ENCODE measurements at regions not wholly inside any gene's neighbourhood (a gene's known extent, or its start where the extent isn't known, plus 50 kb on each side); places are given as distances from the start of the nearest gene placed in this dataset.
"Not testable (repeated sequence)": the region's sequence is repeated elsewhere in the genome, so short reads cannot be mapped to it uniquely, and the experiment has no call there.

- peaks cover 13% of the 10 kb centered on the region for H3K4me1 Mint-ChIP-seq (ENCODE audit: low read depth)
- not testable (repeated sequence) for DNase-seq (ENCODE audit: low spot score)
Measured at GRCh38 chr2:16748511-16749266, 83.1 kb upstream of the CYRIA start.

DNA sequence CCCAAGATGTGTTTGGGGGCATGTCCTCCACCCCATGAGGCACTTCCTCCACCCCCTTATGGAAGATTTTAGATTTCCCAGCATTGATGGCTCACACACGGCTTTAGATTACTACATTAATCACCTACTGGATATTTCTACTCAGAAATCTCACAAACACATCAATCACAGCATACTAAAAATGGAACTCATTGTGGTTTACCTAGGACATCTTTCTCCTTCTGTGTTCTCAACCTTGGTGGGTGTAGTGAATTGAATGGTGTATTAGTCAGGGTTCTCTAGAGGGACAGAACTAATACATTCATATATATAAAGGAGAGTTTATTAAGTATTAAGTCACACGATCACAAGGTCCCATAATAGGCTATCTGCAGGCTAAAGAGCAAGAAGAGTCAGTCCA, 82.1 kb upstream of the CYRIA start:
- H3K9me3 Mint-ChIP-seq = no peaks in the 10 kb centered on the region
- no peak for DNase-seq (ENCODE audit: low spot score)
- no peaks in the 10 kb centered on the region for H3K36me3 Mint-ChIP-seq (ENCODE audit: low read depth)
- no peaks in the 10 kb centered on the region for H3K27me3 Mint-ChIP-seq (ENCODE audit: low read depth)
- H3K4me1 Mint-ChIP-seq (ENCODE audit: low read depth) = peaks cover 13% of the 10 kb centered on the region
- H3K27ac Mint-ChIP-seq = no peak overlapping the region
- no peak overlapping the region for H3K4me3 Mint-ChIP-seq

More at GRCh38 chr2:16748511-16749266, 83.1 kb upstream of the CYRIA start:
- not testable (repeated sequence) for H3K9me3 Mint-ChIP-seq; H3K36me3 Mint-ChIP-seq (ENCODE audit: low read depth); H3K27me3 Mint-ChIP-seq (ENCODE audit: low read depth); H3K27ac Mint-ChIP-seq; H3K4me3 Mint-ChIP-seq

- no peaks in the 10 kb centered on the region for H3K36me3 Mint-ChIP-seq (ENCODE audit: low read depth)
- no peaks in the 10 kb centered on the region for H3K27me3 Mint-ChIP-seq (ENCODE audit: low read depth)
- H3K4me3 Mint-ChIP-seq = no peak overlapping the region
- no peaks in the 10 kb centered on the region for H3K9me3 Mint-ChIP-seq
- H3K27ac Mint-ChIP-seq = no peak overlapping the region
- no peak for DNase-seq (ENCODE audit: low spot score)
- H3K4me1 Mint-ChIP-seq (ENCODE audit: low read depth) = peaks cover 13% of the 10 kb centered on the region
Measured at GRCh38 chr2:16747257-16747656, 81.6 kb upstream of the CYRIA start.

DNA sequence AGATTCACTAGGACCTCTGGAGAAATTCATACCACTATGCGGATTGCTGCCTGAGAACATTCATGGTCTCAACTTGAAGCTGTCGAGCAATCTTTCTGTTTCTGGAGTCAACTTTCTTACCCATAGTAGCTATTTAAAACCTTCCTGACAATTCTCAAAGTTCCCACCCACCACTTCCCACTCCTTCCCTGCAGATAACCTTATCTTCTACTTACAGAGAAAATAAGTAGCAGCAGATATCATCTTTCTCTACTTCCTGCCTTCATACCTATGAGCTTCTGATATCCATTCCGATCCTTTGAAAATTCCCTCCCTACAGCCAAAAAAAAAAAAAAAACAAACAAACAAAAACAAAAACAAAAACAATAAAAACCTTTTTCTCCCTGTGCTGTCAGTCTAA, 81.2 kb upstream of the CYRIA start:
- Mint-ChIP-seq H3K4me3 (no peak overlapping the region), H3K27me3 (ENCODE audit: low read depth) (no peaks in the 10 kb centered on the region), H3K36me3 (ENCODE audit: low read depth) (no peaks in the 10 kb centered on the region), H3K4me1 (ENCODE audit: low read depth) (peaks cover 13% of the 10 kb centered on the region), H3K27ac (no peak overlapping the region), H3K9me3 (no peaks in the 10 kb centered on the region)
- no peak for DNase-seq (ENCODE audit: low spot score)

- DNase-seq (ENCODE audit: low spot score) = no peak
- Mint-ChIP-seq H3K4me1 (ENCODE audit: low read depth) (peaks cover 13% of the 10 kb centered on the region), H3K27ac (no peak overlapping the region), H3K9me3 (no peaks in the 10 kb centered on the region), H3K4me3 (no peak overlapping the region), H3K36me3 (ENCODE audit: low read depth) (no peaks in the 10 kb centered on the region), H3K27me3 (ENCODE audit: low read depth) (no peaks in the 10 kb centered on the region)
Measured at GRCh38 chr2:16746329-16746728, 80.7 kb upstream of the CYRIA start.

DNA sequence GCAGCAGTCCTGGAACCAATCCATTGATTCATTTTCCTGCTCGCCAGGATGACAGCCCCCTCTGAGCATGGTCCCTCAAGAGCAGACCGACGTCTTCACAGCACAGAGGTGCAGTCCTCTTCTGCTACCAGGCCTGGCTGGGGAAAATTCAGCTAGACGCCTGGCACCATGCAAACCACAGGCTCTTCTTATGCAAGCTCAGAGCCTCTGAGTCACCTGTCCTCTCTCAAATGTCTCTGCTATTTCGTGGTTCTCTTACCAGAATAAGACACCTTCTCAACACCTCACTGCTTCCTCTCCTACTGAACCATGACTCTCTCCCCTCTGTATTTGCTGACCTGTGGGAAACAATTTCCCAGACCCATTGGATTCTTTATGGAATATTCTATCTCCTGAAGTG, 79.8 kb upstream of the CYRIA start:
- H3K4me3 Mint-ChIP-seq = no peak overlapping the region
- H3K36me3 Mint-ChIP-seq (ENCODE audit: low read depth) = no peaks in the 10 kb centered on the region
- H3K27me3 Mint-ChIP-seq (ENCODE audit: low read depth) = no peaks in the 10 kb centered on the region
- no peak overlapping the region for H3K27ac Mint-ChIP-seq
- no peaks in the 10 kb centered on the region for H3K9me3 Mint-ChIP-seq
- H3K4me1 Mint-ChIP-seq (ENCODE audit: low read depth) = peaks cover 13% of the 10 kb centered on the region
- DNase-seq (ENCODE audit: low spot score) = no peak

DNA sequence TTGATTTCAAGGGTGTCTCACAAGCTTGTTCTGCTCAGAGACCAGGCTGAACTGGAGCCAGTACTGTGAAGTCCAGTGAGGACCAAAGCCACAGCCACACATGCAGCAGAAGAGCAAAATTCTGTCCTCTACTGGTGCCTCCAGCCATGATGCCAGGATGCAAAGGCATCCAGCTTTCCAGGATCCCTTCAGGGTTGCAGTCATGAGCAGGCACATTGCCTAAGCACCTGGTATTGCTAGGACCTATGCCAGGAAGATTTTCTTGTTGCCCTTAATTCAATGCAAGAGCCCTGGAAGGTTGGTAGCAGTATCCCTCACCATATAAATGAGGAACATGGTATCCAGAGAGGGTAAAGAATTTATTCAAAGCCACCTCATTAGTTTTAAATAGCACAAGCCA, 78.9 kb upstream of the CYRIA start:
- no peak overlapping the region for H3K27ac Mint-ChIP-seq
- no peaks in the 10 kb centered on the region for H3K36me3 Mint-ChIP-seq (ENCODE audit: low read depth)
- no peak for DNase-seq (ENCODE audit: low spot score)
- H3K4me1 Mint-ChIP-seq (ENCODE audit: low read depth) = peaks cover 13% of the 10 kb centered on the region
- H3K9me3 Mint-ChIP-seq = no peaks in the 10 kb centered on the region
- H3K27me3 Mint-ChIP-seq (ENCODE audit: low read depth) = no peaks in the 10 kb centered on the region
- no peak overlapping the region for H3K4me3 Mint-ChIP-seq

- no peaks in the 10 kb centered on the region for H3K27me3 Mint-ChIP-seq (ENCODE audit: low read depth)
- DNase-seq (ENCODE audit: low spot score) = no peak
- no peaks in the 10 kb centered on the region for H3K9me3 Mint-ChIP-seq
- no peak overlapping the region for H3K4me3 Mint-ChIP-seq
- no peak overlapping the region for H3K27ac Mint-ChIP-seq
- H3K36me3 Mint-ChIP-seq (ENCODE audit: low read depth) = no peaks in the 10 kb centered on the region
- H3K4me1 Mint-ChIP-seq (ENCODE audit: low read depth) = peaks cover 7% of the 10 kb centered on the region
Measured at GRCh38 chr2:16742026-16742425, 76.4 kb upstream of the CYRIA start.

- H3K27ac Mint-ChIP-seq = no peak overlapping the region
- DNase-seq (ENCODE audit: low spot score) = no peak
- H3K4me3 Mint-ChIP-seq = no peak overlapping the region
- H3K36me3 Mint-ChIP-seq (ENCODE audit: low read depth) = no peaks in the 10 kb centered on the region
- H3K27me3 Mint-ChIP-seq (ENCODE audit: low read depth) = no peaks in the 10 kb centered on the region
- no peaks in the 10 kb centered on the region for H3K9me3 Mint-ChIP-seq
- peaks cover 2% of the 10 kb centered on the region for H3K4me1 Mint-ChIP-seq (ENCODE audit: low read depth)
Measured at GRCh38 chr2:16741498-16741897, 75.9 kb upstream of the CYRIA start.

DNA sequence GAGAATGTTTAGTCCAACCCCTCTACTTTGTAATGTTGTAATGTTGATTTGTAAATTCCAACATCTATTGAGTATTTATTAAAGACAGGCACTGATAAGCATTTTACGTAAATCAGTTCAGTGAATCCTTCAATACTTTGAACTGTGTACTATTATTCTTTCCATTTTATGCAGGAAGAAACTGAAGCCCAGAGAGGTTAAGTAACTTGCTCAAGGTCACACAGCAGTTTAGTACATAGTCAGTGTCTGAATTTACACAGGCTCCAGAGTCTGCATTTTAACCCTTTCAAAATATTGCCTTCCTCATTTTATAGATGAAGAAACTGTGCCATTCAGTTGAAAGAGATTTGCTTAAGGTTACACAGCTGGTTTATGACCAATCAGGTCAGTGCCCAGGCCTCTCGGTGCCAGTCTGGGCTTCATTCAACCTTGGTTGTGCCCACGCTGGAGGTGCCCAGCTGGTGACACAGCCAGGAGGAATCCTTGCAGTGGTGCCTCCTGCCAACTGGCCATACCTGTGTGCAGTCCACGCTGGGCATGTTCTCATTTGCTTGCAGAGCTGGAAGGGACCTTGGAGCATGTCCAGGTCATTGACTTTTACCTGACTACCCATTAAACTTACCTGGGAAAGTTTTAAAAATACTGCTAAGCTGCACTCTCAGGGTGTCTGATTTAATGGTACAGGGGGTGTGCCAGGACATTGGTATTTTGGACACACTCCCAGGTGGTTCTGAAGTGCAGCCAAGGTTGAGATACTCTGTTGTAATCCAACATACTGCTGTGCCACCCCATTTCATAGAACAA, 74.3 kb upstream of the CYRIA start:
- Mint-ChIP-seq H3K9me3 (no peaks in the 10 kb centered on the region), H3K36me3 (ENCODE audit: low read depth) (no peaks in the 10 kb centered on the region), H3K27ac (no peak overlapping the region), H3K27me3 (ENCODE audit: low read depth) (no peaks in the 10 kb centered on the region), H3K4me1 (ENCODE audit: low read depth) (no peaks in the 10 kb centered on the region), H3K4me3 (no peak overlapping the region)
- DNase-seq (ENCODE audit: low spot score) = no peak

GRCh38 chr2:16738361-16739225, 73.0 kb upstream of the CYRIA start:
- no peaks in the 10 kb centered on the region for H3K27me3 Mint-ChIP-seq (ENCODE audit: low read depth)
- no peaks in the 10 kb centered on the region for H3K9me3 Mint-ChIP-seq
- DNase-seq (ENCODE audit: low spot score) = no peak
- H3K27ac Mint-ChIP-seq = no peak overlapping the region
- no peaks in the 10 kb centered on the region for H3K4me1 Mint-ChIP-seq (ENCODE audit: low read depth)
- no peak overlapping the region for H3K4me3 Mint-ChIP-seq
- no peaks in the 10 kb centered on the region for H3K36me3 Mint-ChIP-seq (ENCODE audit: low read depth)

GRCh38 chr2:16737812-16738211, 72.2 kb upstream of the CYRIA start:
- no peaks in the 10 kb centered on the region for H3K4me1 Mint-ChIP-seq (ENCODE audit: low read depth)
- H3K36me3 Mint-ChIP-seq (ENCODE audit: low read depth) = no peaks in the 10 kb centered on the region
- no peaks in the 10 kb centered on the region for H3K9me3 Mint-ChIP-seq
- no peak for DNase-seq (ENCODE audit: low spot score)
- H3K27ac Mint-ChIP-seq = no peak overlapping the region
- no peak overlapping the region for H3K4me3 Mint-ChIP-seq
- H3K27me3 Mint-ChIP-seq (ENCODE audit: low read depth) = no peaks in the 10 kb centered on the region

DNA sequence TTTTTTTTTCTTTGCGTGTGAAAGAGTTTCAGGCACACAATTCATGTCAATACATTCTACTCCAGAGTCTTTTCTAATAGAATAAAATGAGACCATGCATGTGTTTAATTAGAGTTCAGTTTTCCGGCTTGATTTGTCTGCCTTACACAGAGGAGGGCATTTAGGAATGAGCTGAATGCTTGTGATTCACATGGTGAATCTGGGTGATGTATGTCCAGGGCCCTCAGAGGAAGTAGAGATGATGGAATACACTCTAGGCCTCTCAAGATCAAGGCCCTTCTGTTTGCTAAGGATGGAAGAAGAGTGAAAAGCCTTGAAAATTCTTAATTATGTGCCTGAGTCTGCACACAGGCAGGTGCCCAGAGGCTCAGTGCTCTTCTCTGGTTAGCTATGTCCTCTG, 71.0 kb upstream of the CYRIA start:
- Mint-ChIP-seq H3K36me3 (ENCODE audit: low read depth) (no peaks in the 10 kb centered on the region), H3K27me3 (ENCODE audit: low read depth) (no peaks in the 10 kb centered on the region), H3K9me3 (no peaks in the 10 kb centered on the region), H3K4me3 (no peak overlapping the region), H3K27ac (no peak overlapping the region), H3K4me1 (ENCODE audit: low read depth) (no peaks in the 10 kb centered on the region)
- no peak for DNase-seq (ENCODE audit: low spot score)

- no peak overlapping the region for H3K4me3 Mint-ChIP-seq
- no peak for DNase-seq (ENCODE audit: low spot score)
- no peak overlapping the region for H3K27ac Mint-ChIP-seq
- H3K4me1 Mint-ChIP-seq (ENCODE audit: low read depth) = peaks cover 9% of the 10 kb centered on the region
- H3K36me3 Mint-ChIP-seq (ENCODE audit: low read depth) = peaks cover 2% of the 10 kb centered on the region
- H3K27me3 Mint-ChIP-seq (ENCODE audit: low read depth) = peaks cover 2% of the 10 kb centered on the region
- no peaks in the 10 kb centered on the region for H3K9me3 Mint-ChIP-seq
Measured at GRCh38 chr2:16729335-16729734, 63.7 kb upstream of the CYRIA start.
